ENCODE measurements at regions not wholly inside any gene's neighbourhood (a gene's known extent, or its start where the extent isn't known, plus 50 kb on each side); places are given as distances from the start of the nearest gene placed in this dataset.

DNA sequence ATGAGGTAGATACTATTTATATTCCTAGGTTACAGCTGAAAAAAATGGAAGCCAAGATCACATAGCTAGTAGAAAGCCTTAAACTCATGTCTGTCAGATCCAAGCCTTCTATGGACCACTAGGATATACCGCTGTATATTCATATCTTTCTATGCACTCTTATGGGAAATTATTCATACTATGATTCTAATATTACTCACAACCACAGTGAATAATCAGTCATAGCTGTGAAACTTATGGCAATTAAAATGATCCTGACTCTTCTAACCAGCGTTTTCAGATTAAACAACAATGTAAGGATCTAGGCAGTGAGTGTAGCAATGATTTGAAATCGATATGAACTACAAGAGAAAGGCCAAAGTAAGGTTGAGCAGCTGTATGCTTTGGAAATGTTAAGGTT is 111.0 kb downstream of the RASGEF1B start:
- TF ChIP-seq, protein P1, sequence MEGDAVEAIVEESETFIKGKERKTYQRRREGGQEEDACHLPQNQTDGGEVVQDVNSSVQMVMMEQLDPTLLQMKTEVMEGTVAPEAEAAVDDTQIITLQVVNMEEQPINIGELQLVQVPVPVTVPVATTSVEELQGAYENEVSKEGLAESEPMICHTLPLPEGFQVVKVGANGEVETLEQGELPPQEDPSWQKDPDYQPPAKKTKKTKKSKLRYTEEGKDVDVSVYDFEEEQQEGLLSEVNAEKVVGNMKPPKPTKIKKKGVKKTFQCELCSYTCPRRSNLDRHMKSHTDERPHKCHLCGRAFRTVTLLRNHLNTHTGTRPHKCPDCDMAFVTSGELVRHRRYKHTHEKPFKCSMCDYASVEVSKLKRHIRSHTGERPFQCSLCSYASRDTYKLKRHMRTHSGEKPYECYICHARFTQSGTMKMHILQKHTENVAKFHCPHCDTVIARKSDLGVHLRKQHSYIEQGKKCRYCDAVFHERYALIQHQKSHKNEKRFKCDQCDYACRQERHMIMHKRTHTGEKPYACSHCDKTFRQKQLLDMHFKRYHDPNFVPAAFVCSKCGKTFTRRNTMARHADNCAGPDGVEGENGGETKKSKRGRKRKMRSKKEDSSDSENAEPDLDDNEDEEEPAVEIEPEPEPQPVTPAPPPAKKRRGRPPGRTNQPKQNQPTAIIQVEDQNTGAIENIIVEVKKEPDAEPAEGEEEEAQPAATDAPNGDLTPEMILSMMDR (IDR thresholded peaks at IDR 0.05; ENCODE audit: low read depth, low read length) = no peak
- TF ChIP-seq EZH2phosphoT487 (IDR thresholded peaks at IDR 0.05; ENCODE audit: low read depth) = no peak
